ENCODE measurements at regions not wholly inside any gene's neighbourhood (a gene's known extent, or its start where the extent isn't known, plus 50 kb on each side); places are given as distances from the start of the nearest gene placed in this dataset.

DNA sequence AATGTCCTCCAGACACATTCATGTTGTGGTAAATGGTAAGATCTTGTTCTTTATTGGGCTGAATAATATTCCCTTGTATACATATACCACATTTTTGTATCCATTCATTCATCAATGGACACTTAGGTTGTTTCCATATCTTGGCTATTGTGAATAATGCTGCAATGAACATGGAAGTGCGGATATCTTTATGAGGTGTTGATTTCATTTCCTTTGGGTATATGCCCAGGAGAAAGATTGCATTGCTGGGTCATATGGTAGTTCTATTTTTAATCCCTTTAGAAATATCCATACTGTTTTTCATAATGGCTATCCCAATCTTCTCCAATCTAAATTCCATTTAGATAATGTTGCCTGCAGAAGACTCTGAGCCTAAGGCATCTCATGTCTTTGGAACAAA is 78.0 kb upstream of the TNC start:
- 91 to 93% methylated on average over 1 of the region's 1 CpG for WGBS, 2 donors
- Histone ChIP-seq H3K4me3 (no peak overlapping the region), H3K27ac (no peak overlapping the region), H3K27me3 (no peaks in the 10 kb centered on the region), H3K4me1 (peaks cover 0 to 8% (median 0%) of the 10 kb centered on the region in 4 donors), H3K9me3 (peaks cover 0 to under 1% (median 0%) of the 10 kb centered on the region in 4 donors), H3K36me3 (no peaks in the 10 kb centered on the region)
- no peak for TF ChIP-seq EP300 (IDR thresholded peaks at IDR 0.05)
- TF ChIP-seq POLR2A (IDR thresholded peaks at IDR 0.05): no peak
- TF ChIP-seq, protein P1, sequence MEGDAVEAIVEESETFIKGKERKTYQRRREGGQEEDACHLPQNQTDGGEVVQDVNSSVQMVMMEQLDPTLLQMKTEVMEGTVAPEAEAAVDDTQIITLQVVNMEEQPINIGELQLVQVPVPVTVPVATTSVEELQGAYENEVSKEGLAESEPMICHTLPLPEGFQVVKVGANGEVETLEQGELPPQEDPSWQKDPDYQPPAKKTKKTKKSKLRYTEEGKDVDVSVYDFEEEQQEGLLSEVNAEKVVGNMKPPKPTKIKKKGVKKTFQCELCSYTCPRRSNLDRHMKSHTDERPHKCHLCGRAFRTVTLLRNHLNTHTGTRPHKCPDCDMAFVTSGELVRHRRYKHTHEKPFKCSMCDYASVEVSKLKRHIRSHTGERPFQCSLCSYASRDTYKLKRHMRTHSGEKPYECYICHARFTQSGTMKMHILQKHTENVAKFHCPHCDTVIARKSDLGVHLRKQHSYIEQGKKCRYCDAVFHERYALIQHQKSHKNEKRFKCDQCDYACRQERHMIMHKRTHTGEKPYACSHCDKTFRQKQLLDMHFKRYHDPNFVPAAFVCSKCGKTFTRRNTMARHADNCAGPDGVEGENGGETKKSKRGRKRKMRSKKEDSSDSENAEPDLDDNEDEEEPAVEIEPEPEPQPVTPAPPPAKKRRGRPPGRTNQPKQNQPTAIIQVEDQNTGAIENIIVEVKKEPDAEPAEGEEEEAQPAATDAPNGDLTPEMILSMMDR (IDR thresholded peaks at IDR 0.05): no peak
- DNase-seq (ENCODE audit: low spot score in 2 of 2): no peak

DNA sequence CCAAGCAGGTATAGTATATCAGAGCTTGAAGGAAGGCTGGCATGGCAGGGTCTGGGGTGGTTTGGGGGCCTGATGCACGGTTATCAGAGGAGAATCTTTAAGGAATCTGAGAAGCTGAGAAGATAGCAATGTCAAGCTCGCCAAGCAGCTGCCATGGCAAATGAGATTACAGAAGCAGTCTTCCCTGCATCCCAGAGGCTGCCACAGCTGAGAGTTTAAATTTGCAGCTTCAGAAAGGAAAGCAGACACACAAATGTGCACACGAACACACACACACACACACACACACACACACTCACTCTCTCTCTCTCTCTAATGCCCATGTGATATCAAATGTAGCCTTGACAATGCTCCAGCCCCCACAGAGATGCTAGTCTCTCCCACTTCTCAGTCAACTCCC is 79.0 kb upstream of the TNC start:
- no peak for DNase-seq (ENCODE audit: low spot score in 2 of 2)
- Histone ChIP-seq H3K9me3 (no peaks in the 10 kb centered on the region), H3K36me3 (no peaks in the 10 kb centered on the region), H3K27ac (no peak overlapping the region), H3K27me3 (no peaks in the 10 kb centered on the region), H3K4me3 (no peak overlapping the region), H3K4me1 (peaks cover 0 to 2% (median 0%) of the 10 kb centered on the region in 4 donors)
- WGBS, 2 donors: 79 to 80% methylated on average over 3 of the region's 3 CpGs
- TF ChIP-seq, protein P1 (IDR thresholded peaks at IDR 0.05): no peak
- no peak for TF ChIP-seq POLR2A (IDR thresholded peaks at IDR 0.05)
- TF ChIP-seq EP300 (IDR thresholded peaks at IDR 0.05): no peak

DNA sequence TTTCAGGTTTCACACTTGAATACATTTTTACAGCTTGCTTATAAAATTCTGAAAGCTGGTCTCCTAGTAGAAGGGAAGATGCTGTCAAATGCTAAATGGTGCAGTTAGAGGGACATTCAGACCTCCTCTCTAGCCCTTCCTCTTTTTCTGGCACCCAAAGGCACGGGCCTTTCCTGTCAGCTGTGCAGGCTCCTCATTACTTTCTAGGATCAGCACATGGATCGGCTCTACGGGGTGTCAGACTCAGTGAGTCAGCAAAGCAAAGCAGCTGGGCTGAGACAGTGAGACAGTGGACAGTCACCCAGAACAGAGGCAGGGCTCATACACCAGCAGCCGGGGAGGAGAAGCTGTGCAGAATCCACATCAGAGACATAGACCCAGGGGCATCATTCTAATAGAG is 80.0 kb upstream of the TNC start:
- peak in 1 of 2 donors; percentile 50 for TF ChIP-seq EP300 (IDR thresholded peaks at IDR 0.05)
- TF ChIP-seq, protein P1 (IDR thresholded peaks at IDR 0.05): no peak
- peaks cover 0 to 8% (median 0%) of the 10 kb centered on the region in 4 donors for H3K4me1 ChIP-seq
- DNase-seq (ENCODE audit: low spot score in 2 of 2): peak in 1 of 2 donors; percentile 17
- H3K9me3 ChIP-seq: no peaks in the 10 kb centered on the region
- no peaks in the 10 kb centered on the region for H3K36me3 ChIP-seq
- H3K4me3 ChIP-seq: no peak overlapping the region
- no peaks in the 10 kb centered on the region for H3K27me3 ChIP-seq
- WGBS, 2 donors: 40 to 51% methylated on average over 4 of the region's 4 CpGs
- no peak overlapping the region for H3K27ac ChIP-seq

DNA sequence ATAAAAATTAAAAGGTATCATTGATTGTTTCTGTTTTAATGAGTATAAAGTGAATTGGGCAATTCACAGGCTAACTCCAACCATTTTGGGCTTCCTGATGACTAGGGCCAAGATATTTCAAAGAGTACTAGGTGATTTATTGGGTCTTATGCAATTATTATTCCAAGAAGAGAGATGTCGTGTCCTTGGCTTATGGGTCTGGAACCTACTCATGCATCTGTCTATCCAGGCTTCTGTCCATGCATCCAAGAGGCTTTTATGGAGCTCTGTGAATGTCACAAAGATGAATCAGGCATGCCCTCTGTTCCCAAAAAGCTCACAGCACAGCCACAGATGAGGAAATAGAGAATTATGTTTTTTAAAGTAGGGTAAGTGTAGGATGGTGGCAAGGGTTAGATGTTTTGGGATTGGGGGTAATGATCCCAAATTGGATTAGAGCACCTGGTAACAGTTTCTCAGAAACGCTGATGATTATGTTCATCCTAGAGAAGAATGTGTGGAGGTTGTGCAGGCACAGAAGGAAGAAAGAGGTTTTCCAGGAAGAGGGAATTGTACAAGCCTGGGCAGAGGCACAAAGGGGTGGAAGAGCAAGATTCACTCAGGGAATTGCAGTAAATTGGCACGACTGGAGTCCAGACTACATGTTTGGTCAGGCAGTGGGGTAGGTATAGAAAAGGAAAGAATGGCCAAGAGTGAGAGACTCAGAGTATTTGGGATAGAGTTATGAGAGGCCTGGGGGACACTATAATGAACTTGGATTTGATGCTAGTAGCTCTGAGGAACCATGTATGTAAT is 83.0 kb upstream of the TNC start:
- H3K4me1 ChIP-seq: peaks cover 0 to 10% (median 0%) of the 10 kb centered on the region in 4 donors
- H3K9me3 ChIP-seq: no peaks in the 10 kb centered on the region
- peak overlapping the region in 1 of 4 donors; percentile 32 for H3K27ac ChIP-seq

DNA sequence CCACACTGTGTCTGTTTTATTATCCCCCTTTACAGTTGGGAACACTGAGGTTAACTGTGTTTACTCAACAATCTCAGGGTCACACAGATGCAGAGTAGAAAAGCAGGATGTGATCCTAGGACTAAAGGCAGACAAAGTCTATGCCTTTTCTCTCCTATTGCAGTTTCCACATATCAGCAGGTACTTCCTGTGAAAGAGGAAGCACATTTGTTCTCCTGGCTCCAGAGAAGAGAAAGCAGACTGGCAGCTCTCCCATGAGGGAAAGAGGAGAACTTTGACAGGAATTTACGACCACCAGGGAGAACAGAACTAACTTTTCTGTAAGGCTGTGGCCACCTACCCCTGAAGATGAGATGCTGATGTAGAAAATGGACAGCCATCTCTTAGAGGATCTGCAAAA is 84.2 kb upstream of the TNC start:
- TF ChIP-seq EP300 (IDR thresholded peaks at IDR 0.05): no peak
- no peak for TF ChIP-seq POLR2A (IDR thresholded peaks at IDR 0.05)
- TF ChIP-seq, protein P1 (IDR thresholded peaks at IDR 0.05): no peak
- H3K4me3 ChIP-seq: no peak overlapping the region
- H3K27ac ChIP-seq: no peak overlapping the region
- H3K36me3 ChIP-seq: no peaks in the 10 kb centered on the region
- no peaks in the 10 kb centered on the region for H3K27me3 ChIP-seq
- H3K9me3 ChIP-seq: no peaks in the 10 kb centered on the region
- 71 to 80% methylated on average over 1 of the region's 1 CpG for WGBS, 2 donors
- peaks cover 0 to 10% (median 0%) of the 10 kb centered on the region in 4 donors for H3K4me1 ChIP-seq
- no peak for DNase-seq (ENCODE audit: low spot score in 2 of 2)

More for the DNA sequence above, 83.0 kb upstream of the TNC start:
- Histone ChIP-seq H3K36me3 (no peaks in the 10 kb centered on the region), H3K27me3 (no peaks in the 10 kb centered on the region), H3K4me3 (no peak overlapping the region)
- DNase-seq (ENCODE audit: low spot score in 2 of 2): no peak
- WGBS, 2 donors: 56 to 68% methylated on average over 3 of the region's 3 CpGs
- TF ChIP-seq POLR2A (IDR thresholded peaks at IDR 0.05) (no peak), EP300 (IDR thresholded peaks at IDR 0.05) (peak in 1 of 2 donors; percentile 80)

All from tibial nerve (tissue), 4 donors.